Muscle of leg (tissue), 3 donors: ENCODE measurements at regions not wholly inside any gene's neighbourhood (a gene's known extent, or its start where the extent isn't known, plus 50 kb on each side); places are given as distances from the start of the nearest gene placed in this dataset.

ENCODE experiments used
- DNase-seq: peaks from one replicate; pipeline ENCODE4 v3.0.0; 2013
- H3K27ac ChIP-seq: one replicate; pipeline ENCODE4 v1.5.1; 2013; ENCODE audit warnings: mild to moderate bottlenecking, low read length, control low read depth
- H3K27me3 ChIP-seq: one replicate; pipeline ENCODE4 v1.6.1; 2013; ENCODE audit warnings: low read length; ENCODE audit not compliant: control insufficient read depth, insufficient read depth
- H3K36me3 ChIP-seq: one replicate; pipeline ENCODE4 v1.6.1; 2013; ENCODE audit warnings: low read length; ENCODE audit not compliant: control insufficient read depth, insufficient read depth
- H3K4me1 ChIP-seq: one replicate; pipeline ENCODE4 v1.6.1; 2013; ENCODE audit warnings: low read length; ENCODE audit not compliant: control insufficient read depth, insufficient read depth
- H3K4me3 ChIP-seq: one replicate; pipeline ENCODE4 v1.5.1; 2013; ENCODE audit warnings: low read length, control low read depth
- H3K9me3 ChIP-seq: replicated peaks from 2 replicates; pipeline ENCODE4 v1.6.1; 2013; ENCODE audit warnings: low read depth, low read length; ENCODE audit not compliant: control insufficient read depth
- WGBS: methylation state at CpG from one replicate; pipeline ENCODE4 v1.1.5; 2013; ENCODE audit warnings: missing lambda C conversion rate; ENCODE audit not compliant: insufficient coverage; 5-methylcytosine and 5-hydroxymethylcytosine counted together

DNA sequence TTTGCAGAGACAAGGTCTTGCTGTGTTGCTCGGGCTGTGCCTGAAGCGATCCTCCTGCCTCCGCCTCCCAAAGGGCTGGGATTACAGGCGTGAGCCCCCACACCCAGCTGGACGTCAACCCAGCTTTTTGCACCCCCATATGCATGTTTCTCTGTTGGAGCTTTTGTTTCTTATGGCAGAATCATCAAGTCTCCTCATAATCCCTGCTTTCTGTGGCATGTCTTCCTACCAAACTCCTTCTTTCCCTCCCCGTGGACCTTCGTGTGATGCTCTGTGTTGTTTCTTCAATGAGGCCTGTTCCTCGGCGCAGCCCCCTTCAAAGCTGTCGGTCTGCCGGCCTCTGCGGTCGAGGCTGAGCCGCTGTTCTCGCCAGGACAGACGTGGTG is 71.6 kb downstream of the METRNL start:
- no peak for DNase-seq
- Histone ChIP-seq H3K9me3 (no peaks in the 10 kb centered on the region), H3K27me3 (peaks cover 5% of the 10 kb centered on the region), H3K4me1 (peaks cover 52% of the 10 kb centered on the region), H3K27ac (no peak overlapping the region), H3K4me3 (no peak overlapping the region), H3K36me3 (no peaks in the 10 kb centered on the region)
- 53% methylated on average over 15 of the region's 16 CpGs for WGBS

GRCh38 chr17:83151442-83152226 is 72.2 kb downstream of the METRNL start:
- no peak overlapping the region for H3K4me3 ChIP-seq
- H3K27me3 ChIP-seq, result peaks cover 5% of the 10 kb centered on the region
- no peaks in the 10 kb centered on the region for H3K9me3 ChIP-seq
- no peaks in the 10 kb centered on the region for H3K36me3 ChIP-seq
- H3K27ac ChIP-seq, result no peak overlapping the region
- DNase-seq, result peak; percentile 51
- WGBS, result 47% methylated on average over 21 of the region's 32 CpGs
- peaks cover 53% of the 10 kb centered on the region for H3K4me1 ChIP-seq

DNA sequence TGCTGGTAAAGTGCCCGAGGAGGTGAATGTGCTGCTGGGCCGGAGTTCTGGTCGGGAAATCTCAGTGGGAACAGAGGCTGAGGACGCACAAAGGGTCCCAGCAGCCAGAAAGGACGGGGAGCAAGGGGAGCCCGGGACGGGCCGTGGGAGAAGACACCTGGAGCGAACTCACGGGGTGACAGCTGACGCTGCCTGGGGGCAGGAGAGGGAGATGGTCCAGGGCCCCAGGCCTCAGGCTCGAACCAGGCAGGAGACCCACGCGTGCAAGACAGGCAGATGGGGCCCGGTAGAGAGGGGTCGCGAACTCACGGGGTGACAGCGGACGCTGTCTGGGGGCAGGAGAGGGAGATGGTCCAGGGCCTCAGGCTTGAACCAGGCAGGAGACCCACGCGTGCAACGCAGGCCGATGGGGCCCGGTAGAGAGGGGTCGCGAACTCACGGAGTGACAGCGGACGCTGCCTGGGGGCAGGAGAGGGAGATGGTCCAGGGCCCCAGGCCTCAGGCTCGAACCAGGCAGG is 72.9 kb downstream of the METRNL start:
- no peak overlapping the region for H3K4me3 ChIP-seq
- no peaks in the 10 kb centered on the region for H3K9me3 ChIP-seq
- no peak overlapping the region for H3K27ac ChIP-seq
- H3K4me1 ChIP-seq, result peaks cover 53% of the 10 kb centered on the region
- DNase-seq, result no peak
- 85% methylated on average over 31 of the region's 31 CpGs for WGBS
- no peaks in the 10 kb centered on the region for H3K36me3 ChIP-seq
- peaks cover 5% of the 10 kb centered on the region for H3K27me3 ChIP-seq

DNA sequence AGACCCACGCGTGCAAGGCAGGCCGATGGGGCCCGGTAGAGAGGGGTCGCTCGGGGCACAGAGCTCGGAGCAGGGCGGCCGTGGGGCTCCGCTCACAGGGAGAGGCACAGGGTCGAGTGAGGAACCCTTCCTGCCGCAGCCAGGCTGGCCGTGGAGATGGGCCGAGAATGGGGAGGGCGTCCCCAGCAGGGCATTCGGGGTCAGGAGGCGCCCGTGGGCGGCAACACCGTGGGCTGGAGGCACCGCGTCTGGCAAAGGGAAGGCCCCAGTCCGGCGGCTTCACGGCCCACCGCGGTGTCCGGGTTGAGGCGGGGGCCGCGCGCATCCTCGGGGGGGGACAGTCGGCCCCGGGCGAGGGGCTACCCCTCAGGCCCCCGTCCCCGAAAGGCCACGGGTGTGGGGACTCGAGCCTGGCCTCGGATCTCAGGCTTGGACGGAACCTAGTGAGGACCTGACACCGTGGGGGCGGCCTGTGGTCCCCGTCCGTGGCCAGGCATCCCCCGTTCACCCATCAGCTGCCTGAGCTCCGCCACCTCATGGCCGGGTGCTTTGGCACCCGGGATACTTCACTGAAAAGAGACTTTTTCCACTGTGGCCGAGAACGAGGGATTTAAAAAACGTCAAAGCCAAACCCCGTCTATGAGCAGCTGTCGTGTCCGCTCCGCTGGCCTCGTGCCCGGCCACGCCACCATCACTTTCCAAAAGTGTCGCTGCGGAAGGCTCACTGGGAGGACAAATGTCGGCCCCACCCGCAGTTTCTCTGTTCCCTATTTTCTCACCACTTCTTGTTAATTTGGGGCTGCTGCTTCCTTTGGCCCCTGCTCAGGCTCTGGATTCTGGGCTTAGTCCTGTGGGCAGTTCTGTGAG is 73.6 kb downstream of the METRNL start:
- Histone ChIP-seq H3K4me3 (no peak overlapping the region), H3K36me3 (no peaks in the 10 kb centered on the region), H3K9me3 (no peaks in the 10 kb centered on the region), H3K27ac (peak overlapping the region; percentile 78), H3K4me1 (peaks cover 53% of the 10 kb centered on the region), H3K27me3 (peaks cover 5% of the 10 kb centered on the region)
- DNase-seq, result peak; percentile 88
- 78% methylated on average over 55 of the region's 64 CpGs for WGBS

DNA sequence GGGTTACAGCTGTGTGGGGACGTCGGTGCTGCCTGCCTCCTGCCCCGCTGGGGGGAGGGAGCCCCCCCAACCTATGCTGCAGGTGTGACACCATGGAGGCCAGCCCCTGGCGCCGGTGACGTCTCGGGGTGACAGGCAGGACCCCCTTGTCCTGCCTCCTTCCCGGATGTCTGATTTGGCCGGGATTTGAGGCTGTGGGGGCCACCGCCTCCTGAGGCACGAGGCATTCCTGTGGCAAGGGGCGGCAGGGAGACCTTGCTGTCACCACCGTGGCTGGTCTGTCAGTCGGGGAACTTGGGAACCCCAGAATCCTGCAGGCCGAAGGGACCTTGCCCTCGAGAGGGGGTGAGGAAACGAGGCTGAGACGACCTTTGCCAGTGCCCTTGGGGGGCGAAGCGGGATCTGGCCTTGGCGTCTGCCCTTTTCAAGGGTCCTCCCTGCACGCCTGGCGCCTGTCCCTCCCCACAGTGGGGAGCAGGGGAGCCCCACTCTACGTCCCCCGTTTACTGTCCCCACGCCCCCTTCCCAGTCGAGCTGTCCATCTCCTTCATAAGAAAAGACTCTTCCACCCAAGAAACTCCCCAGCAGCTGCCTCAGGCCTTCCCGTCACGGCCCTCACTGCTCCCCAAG is 74.4 kb downstream of the METRNL start:
- H3K27ac ChIP-seq, result peak overlapping the region; percentile 78
- no peaks in the 10 kb centered on the region for H3K36me3 ChIP-seq
- H3K27me3 ChIP-seq, result peaks cover 5% of the 10 kb centered on the region
- no peak for DNase-seq
- WGBS, result 67% methylated on average over 22 of the region's 29 CpGs
- H3K9me3 ChIP-seq, result no peaks in the 10 kb centered on the region
- H3K4me1 ChIP-seq, result peaks cover 53% of the 10 kb centered on the region
- H3K4me3 ChIP-seq, result no peak overlapping the region

- no peak overlapping the region for H3K4me3 ChIP-seq
Measured at GRCh38 chr17:83154311-83155127, 75.1 kb downstream of the METRNL start.

DNA sequence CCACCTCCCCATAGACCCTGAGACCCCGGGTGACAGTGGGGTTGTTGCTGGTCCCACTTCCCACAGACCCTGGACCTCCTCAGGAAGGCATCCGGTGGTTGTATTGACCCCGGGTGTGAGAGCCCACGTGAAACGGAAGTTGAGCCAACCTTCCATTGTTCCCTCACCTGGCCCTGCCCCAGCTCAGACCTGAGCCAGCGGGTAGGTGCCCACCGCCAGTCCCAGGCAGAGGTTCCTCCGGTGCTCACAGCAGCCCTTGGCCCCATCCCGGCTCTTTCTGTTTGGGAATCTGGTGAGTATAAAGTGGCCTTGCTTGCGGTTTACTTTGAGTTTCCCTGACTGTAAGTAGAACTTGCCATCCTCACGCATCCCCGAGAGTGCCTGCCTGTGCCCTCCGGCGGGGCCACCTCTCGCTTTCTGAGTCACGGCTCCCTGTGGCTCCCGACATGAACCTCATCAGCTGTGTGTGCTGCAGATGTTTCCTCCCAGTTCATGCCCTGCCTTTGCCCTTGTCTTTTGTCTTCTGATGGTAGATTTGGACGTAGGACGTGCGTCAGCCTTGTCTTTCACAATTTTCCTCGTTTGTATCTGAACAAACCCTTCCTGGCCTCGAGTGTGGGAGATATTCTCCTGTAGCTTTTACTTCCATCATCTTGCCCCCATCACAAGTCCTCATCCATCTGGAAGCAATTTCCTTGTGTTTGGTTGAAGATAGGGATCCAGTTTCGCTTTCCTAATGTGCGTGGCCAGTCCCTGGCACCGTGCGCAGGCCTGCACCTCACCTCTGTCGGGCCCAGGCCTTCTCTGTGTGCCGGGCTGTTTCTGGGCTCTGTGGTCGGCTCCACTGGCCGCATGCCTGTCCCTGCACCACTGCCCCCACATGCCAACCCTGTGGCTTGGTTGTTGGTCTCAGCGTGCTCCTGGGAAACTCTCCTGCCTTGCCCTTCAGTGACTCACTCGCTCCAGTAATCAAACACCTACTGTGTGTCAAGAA is 76.0 kb downstream of the METRNL start:
- H3K27ac ChIP-seq, result peak overlapping the region; percentile 7
- H3K4me1 ChIP-seq, result peaks cover 57% of the 10 kb centered on the region
- H3K27me3 ChIP-seq, result peaks cover 5% of the 10 kb centered on the region
- WGBS, result 75% methylated on average over 23 of the region's 32 CpGs
- H3K4me3 ChIP-seq, result no peak overlapping the region
- no peaks in the 10 kb centered on the region for H3K36me3 ChIP-seq
- no peaks in the 10 kb centered on the region for H3K9me3 ChIP-seq
- DNase-seq, result peak; percentile 53

More at GRCh38 chr17:83154311-83155127, 75.1 kb downstream of the METRNL start:
- no peak for DNase-seq
- Histone ChIP-seq H3K9me3 (no peaks in the 10 kb centered on the region), H3K27me3 (peaks cover 5% of the 10 kb centered on the region), H3K36me3 (no peaks in the 10 kb centered on the region), H3K27ac (no peak overlapping the region), H3K4me1 (peaks cover 53% of the 10 kb centered on the region)
- 37% methylated on average over 5 of the region's 9 CpGs for WGBS

- no peaks in the 10 kb centered on the region for H3K9me3 ChIP-seq
- H3K27ac ChIP-seq, result no peak overlapping the region
- DNase-seq, result no peak
- H3K36me3 ChIP-seq, result no peaks in the 10 kb centered on the region
- WGBS, result 88% methylated on average over 3 of the region's 11 CpGs
- no peak overlapping the region for H3K4me3 ChIP-seq
- H3K27me3 ChIP-seq, result peaks cover 4% of the 10 kb centered on the region
- H3K4me1 ChIP-seq, result peaks cover 61% of the 10 kb centered on the region
Measured at GRCh38 chr17:83156408-83156807, 77.0 kb downstream of the METRNL start.
